ENCODE measurements at regions not wholly inside any gene's neighbourhood (a gene's known extent, or its start where the extent isn't known, plus 50 kb on each side); places are given as distances from the start of the nearest gene placed in this dataset.

DNA sequence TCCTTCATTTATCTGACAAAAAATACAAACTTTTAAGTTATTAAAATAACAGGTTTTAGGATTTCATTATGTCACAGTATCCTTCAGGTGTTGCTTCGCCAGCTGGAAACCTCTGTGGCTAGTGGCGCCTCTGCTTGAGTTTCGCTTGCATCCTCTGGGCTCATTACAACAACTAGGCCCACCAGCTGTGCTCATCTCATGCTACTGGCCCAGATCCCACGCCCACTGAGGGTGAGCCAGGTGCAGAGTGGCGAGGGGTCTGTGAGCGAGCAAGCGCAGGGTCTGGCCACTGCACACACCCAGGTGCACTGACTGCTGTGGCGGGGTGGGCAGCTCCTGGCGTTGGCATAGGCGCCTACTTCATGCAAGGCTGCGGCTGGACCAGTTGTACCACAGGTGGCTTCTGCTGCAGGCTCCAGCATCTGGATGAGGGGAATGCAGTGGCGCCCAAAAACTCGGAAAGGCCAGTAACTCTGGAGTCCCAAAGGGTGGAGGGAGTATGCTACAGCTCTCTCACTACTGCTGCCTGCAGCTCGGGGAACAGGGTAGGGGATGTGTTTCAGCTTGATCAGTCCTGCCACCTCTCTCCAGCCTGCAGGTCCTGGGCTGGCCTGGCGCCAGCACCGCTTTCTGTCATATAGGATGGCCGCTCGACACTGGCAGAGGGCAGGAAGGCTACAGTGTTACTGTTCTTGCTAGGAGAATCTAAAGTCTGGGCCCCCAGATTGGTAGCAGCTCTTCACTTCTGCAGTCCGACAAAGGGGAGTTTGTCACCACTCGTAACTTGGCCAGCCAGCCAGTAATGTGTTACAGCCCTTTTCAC lies 452.1 kb downstream of the TUSC1 start:
- no peak for TF ChIP-seq POLR2A (IDR thresholded peaks at IDR 0.05; ENCODE audit: low read length)
- no peak for TF ChIP-seq GATA1 (IDR thresholded peaks at IDR 0.05; ENCODE audit: low read depth, low read length)
